IMR-90 (cell line): ENCODE measurements at regions not wholly inside any gene's neighbourhood (a gene's known extent, or its start where the extent isn't known, plus 50 kb on each side); places are given as distances from the start of the nearest gene placed in this dataset.

Experiments used
- ATAC-seq: fragments of 200-7000 bp; cut with Tn5 transposase; 2 replicates; pipeline ENCODE4 v1.9.1; 2020; ENCODE audit warnings: low read depth, mild to moderate bottlenecking, moderate library complexity
- BruUV-seq: library from RNA; stranded (reverse); fragments of 400-500 nt; replicated peaks from 2 replicates; lab custom pipeline; 2021; lab: Mats Ljungman, UMichigan
- CTCF ChIA-PET: fragments of 300-600 bp; formaldehyde crosslinking; extraction: SDS; loops from one replicate; lab custom pipeline; 2021; ENCODE audit warnings: antibody characterized with exemption; lab: Yijun Ruan, JAX
- POLR2A ChIA-PET: fragments of 300-600 bp; sonication (Branson Sonifier 250); formaldehyde crosslinking; loops from one replicate; lab custom pipeline; 2022; ENCODE audit warnings: antibody characterized with exemption; ENCODE audit not compliant: unreplicated experiment; lab: Charles Lee
- DNase-seq: peaks from one replicate; pipeline ENCODE4 v3.0.0; 2013
- H2AFZ ChIP-seq: replicated peaks from 2 replicates; pipeline ENCODE3; 2013; ENCODE audit warnings: low read length, mild to moderate bottlenecking; ENCODE audit not compliant: poor library complexity
- H2AK5ac ChIP-seq: 2 replicates; pipeline ENCODE4 v1.6.1; 2013; ENCODE audit warnings: low read depth, low read length, inconsistent platforms
- H2AK9ac ChIP-seq: replicated peaks from 2 replicates; pipeline ENCODE3; 2013; ENCODE audit warnings: mild to moderate bottlenecking, low read depth, low read length, moderate library complexity; ENCODE audit not compliant: poor library complexity
- H2BK120ac ChIP-seq: 2 replicates; pipeline ENCODE4 v1.6.1; 2013; ENCODE audit warnings: low read depth, low read length, inconsistent platforms
- H2BK15ac ChIP-seq: 3 replicates; pipeline ENCODE4 v1.6.1; 2013; ENCODE audit warnings: low read depth, low read length, inconsistent platforms
- H2BK20ac ChIP-seq: 2 replicates; pipeline ENCODE4 v1.6.1; 2013; ENCODE audit warnings: low read depth, mild to moderate bottlenecking, inconsistent platforms, low read length, moderate library complexity
- H2BK5ac ChIP-seq: 2 replicates; pipeline ENCODE4 v1.6.1; 2013; ENCODE audit warnings: mild to moderate bottlenecking, low read depth, low read length, inconsistent platforms; ENCODE audit not compliant: poor library complexity, severe bottlenecking
- H3K14ac ChIP-seq: replicated peaks from 2 replicates; pipeline ENCODE4 v1.6.1; 2013; ENCODE audit warnings: low read depth, low read length, inconsistent platforms
- H3K18ac ChIP-seq: 2 replicates; pipeline ENCODE4 v1.6.1; 2013; ENCODE audit warnings: low read depth, low read length, control low read depth
- H3K23ac ChIP-seq: 2 replicates; pipeline ENCODE4 v1.6.1; 2013; ENCODE audit warnings: low read depth, low read length, inconsistent platforms
- H3K27ac ChIP-seq: 2 replicates; pipeline ENCODE4 v1.5.1; 2013; ENCODE audit warnings: mild to moderate bottlenecking, control low read depth, low read length; ENCODE audit not compliant: insufficient read depth
- H3K27me3 ChIP-seq: 2 replicates; pipeline ENCODE4 v1.6.1; 2013; ENCODE audit warnings: low read length; ENCODE audit not compliant: control insufficient read depth, insufficient read depth
- H3K36me3 ChIP-seq: 2 replicates; pipeline ENCODE4 v1.6.1; 2013; ENCODE audit warnings: low read length, mixed read lengths; ENCODE audit not compliant: control insufficient read depth, insufficient read depth
- H3K4ac ChIP-seq: 2 replicates; pipeline ENCODE4 v1.6.1; 2013; ENCODE audit warnings: low read depth, low read length, inconsistent platforms
- H3K4me1 ChIP-seq: 2 replicates; pipeline ENCODE4 v1.6.1; 2013; ENCODE audit warnings: low read length, mixed read lengths; ENCODE audit not compliant: control insufficient read depth, insufficient read depth
- H3K4me2 ChIP-seq: 2 replicates; pipeline ENCODE4 v1.6.1; 2013; ENCODE audit warnings: low read depth, mild to moderate bottlenecking, control low read depth, low read length, moderate library complexity
- H3K4me3 ChIP-seq: 2 replicates; pipeline ENCODE4 v1.5.1; 2013; ENCODE audit warnings: low read depth, mild to moderate bottlenecking, control low read depth, low read length, moderate library complexity; ENCODE audit not compliant: insufficient read depth
- H3K56ac ChIP-seq: 2 replicates; pipeline ENCODE4 v1.6.1; 2013; ENCODE audit warnings: low read length, inconsistent platforms; ENCODE audit not compliant: insufficient read depth; ENCODE audit errors: extremely low read depth
- H3K79me1 ChIP-seq, 2 experiments: 2 replicates each; pipeline ENCODE4 v1.6.1; 2013; ENCODE audit warnings: low read length in 2 of 2, inconsistent platforms in 1 of 2, low read depth in 1 of 2
- H3K9ac ChIP-seq: 2 replicates; pipeline ENCODE4 v1.6.1; 2013; ENCODE audit warnings: low read depth, low read length, control low read depth
- H3K9me1 ChIP-seq: 2 replicates; pipeline ENCODE4 v1.6.1; 2013; ENCODE audit warnings: low read length, inconsistent platforms; ENCODE audit not compliant: insufficient read depth
- H3K9me3 ChIP-seq: 2 replicates; pipeline ENCODE4 v1.6.1; 2013; ENCODE audit warnings: low read length; ENCODE audit not compliant: control insufficient read depth, insufficient read depth
- H4K20me1 ChIP-seq: 2 replicates; pipeline ENCODE4 v1.6.1; 2013; ENCODE audit warnings: low read length, inconsistent platforms; ENCODE audit not compliant: insufficient read depth
- H4K5ac ChIP-seq: 2 replicates; pipeline ENCODE4 v1.6.1; 2013; ENCODE audit warnings: mild to moderate bottlenecking, low read depth, low read length, control low read depth
- H4K8ac ChIP-seq, 2 experiments: 2 replicates each; pipeline ENCODE4 v1.6.1; 2013; ENCODE audit warnings: low read depth in 2 of 2, low read length in 2 of 2, control low read depth in 1 of 2, inconsistent platforms in 1 of 2
- H4K91ac ChIP-seq: 2 replicates; pipeline ENCODE4 v1.6.1; 2013; ENCODE audit warnings: low read depth, low read length, inconsistent platforms; ENCODE audit not compliant: insufficient read depth
- BHLHE40 ChIP-seq: fragments of 150-350 bp; IDR thresholded peaks from 2 replicates; pipeline ENCODE4 v1.6.1; 2016; ENCODE audit warnings: mild to moderate bottlenecking, low read depth, low read length
- CEBPB ChIP-seq: IDR thresholded peaks from 2 replicates; pipeline ENCODE4 v1.6.1; 2012; ENCODE audit warnings: low read depth, low read length, improper control_type of control experiment
- CHD1 ChIP-seq: IDR thresholded peaks from 2 replicates; pipeline ENCODE4 v1.6.1; 2012; ENCODE audit warnings: low read depth, low read length, improper control_type of control experiment
- FOS ChIP-seq: fragments of 150-350 bp; IDR thresholded peaks from 2 replicates; pipeline ENCODE4 v1.6.1; 2016; ENCODE audit warnings: low read depth, low read length
- MAFK ChIP-seq: IDR thresholded peaks from 2 replicates; pipeline ENCODE4 v1.6.1; 2012; ENCODE audit warnings: low read depth, low read length, improper control_type of control experiment
- MAZ ChIP-seq: IDR thresholded peaks from 2 replicates; pipeline ENCODE4 v1.6.1; 2012; ENCODE audit warnings: low read depth, mild to moderate bottlenecking, low read length, improper control_type of control experiment, moderate library complexity, borderline replicate concordance
- MXI1 ChIP-seq: IDR thresholded peaks from 2 replicates; pipeline ENCODE4 v1.6.1; 2012; ENCODE audit warnings: low read depth, mild to moderate bottlenecking, low read length, moderate library complexity, borderline replicate concordance
- NFE2L2 ChIP-seq: fragments of 150-350 bp; IDR thresholded peaks from 2 replicates; pipeline ENCODE4 v1.6.1; 2016; ENCODE audit warnings: low read depth, mild to moderate bottlenecking, low read length
- POLR2A ChIP-seq: IDR thresholded peaks from 2 replicates; pipeline ENCODE4 v1.6.1; 2012; ENCODE audit warnings: mild to moderate bottlenecking, low read depth, low read length
- RAD21 ChIP-seq: IDR thresholded peaks from 2 replicates; pipeline ENCODE4 v1.6.1; 2012; ENCODE audit warnings: low read length, improper control_type of control experiment
- RCOR1 ChIP-seq: IDR thresholded peaks from 2 replicates; pipeline ENCODE4 v1.6.1; 2012; ENCODE audit warnings: mild to moderate bottlenecking, low read length, improper control_type of control experiment; ENCODE audit not compliant: insufficient replicate concordance
- RFX5 ChIP-seq: IDR thresholded peaks from 2 replicates; pipeline ENCODE4 v1.8.0; 2012; ENCODE audit warnings: low read depth, mild to moderate bottlenecking, low read length, moderate library complexity
- SMC3 ChIP-seq: fragments of 150-350 bp; IDR thresholded peaks from 2 replicates; pipeline ENCODE4 v1.6.1; 2016; ENCODE audit warnings: low read depth, mild to moderate bottlenecking, antibody characterized with exemption, low read length, moderate library complexity
- WGBS, 2 experiments: methylation state at CpG; one replicate each; pipeline versions ENCODE4 v1.1.5 to v1.1.7; 2013; ENCODE audit warnings: missing lambda C conversion rate in 2 of 2; ENCODE audit not compliant: insufficient read length in 1 of 2; ENCODE audit errors: extremely low coverage in 2 of 2; 5-methylcytosine and 5-hydroxymethylcytosine counted together
- dilution Hi-C: fragments of 300-500 bp; cut with HindIII; formaldehyde crosslinking; loops from one replicate; pipeline ENCODE4 v1.14.3; 2018; ENCODE audit warnings: low sequenced_read_pairs; ENCODE audit not compliant: unreplicated experiment
- in situ Hi-C: fragments of 300-500 bp; cut with MboI; formaldehyde crosslinking; loops from 3 replicates; pipeline ENCODE4 v1.14.3; 2019; ENCODE audit warnings: low sequenced_read_pairs, inconsistent platforms, mixed read lengths
- intact Hi-C: fragments of 100-400 bp; cut with micrococcal nuclease; formaldehyde crosslinking; loops from 2 replicates; pipeline ENCODE4 v1.10.0; 2022
- TF ChIP-seq, protein P1 (sequence below): conservative IDR thresholded peaks from 2 replicates; pipeline ENCODE4 v1.5.1; 2012; ENCODE audit warnings: mild to moderate bottlenecking, low read depth, low read length, improper control_type of control experiment
- TF ChIP-seq, protein P2 (sequence below): fragments of 150-350 bp; IDR thresholded peaks from 2 replicates; pipeline ENCODE4 v1.6.1; 2017; ENCODE audit warnings: mild to moderate bottlenecking, antibody characterized with exemption, low read length, low read depth
- TF ChIP-seq, protein P3 (sequence below): fragments of 150-350 bp; IDR thresholded peaks from 2 replicates; pipeline ENCODE4 v1.6.1; 2016; ENCODE audit warnings: low read depth, mild to moderate bottlenecking, low read length, moderate library complexity, borderline replicate concordance

DNA sequence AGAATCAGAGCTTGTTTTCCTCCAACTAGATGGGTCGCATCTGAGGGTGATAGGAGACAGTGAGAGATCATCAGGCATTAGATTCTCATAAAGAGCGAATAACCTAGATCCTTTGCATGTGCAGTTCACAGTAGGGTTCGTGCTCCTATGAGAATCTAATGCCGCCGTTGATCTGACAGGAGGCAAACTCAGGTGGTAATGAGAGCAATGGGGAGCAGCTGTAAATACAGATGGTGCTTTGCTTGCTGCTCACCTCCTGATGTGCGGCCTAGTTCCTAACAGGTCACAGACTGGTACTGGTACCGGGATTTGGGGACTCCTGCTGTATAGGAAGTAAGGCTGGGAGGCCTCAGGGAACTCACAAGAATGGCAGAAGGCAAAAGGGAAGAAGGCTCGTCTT, 276.5 kb downstream of the FAT4 start:
- dilution Hi-C loops (no loop called here), in situ Hi-C loops (no loop called here), intact Hi-C loops (no loop called here)
- Histone ChIP-seq H3K4me2 (no peak overlapping the region), H4K20me1 (no peaks in the 10 kb centered on the region), H2AK5ac (no peak overlapping the region), H3K23ac (no peak overlapping the region), H2BK5ac (no peak overlapping the region), H3K9me1 (no peaks in the 10 kb centered on the region), H3K18ac (no peak overlapping the region), H2AK9ac (no peak overlapping the region), H4K5ac (no peak overlapping the region), H3K79me1 (no peaks in the 10 kb centered on the region), H2AFZ (no peak overlapping the region), H2BK20ac (no peak overlapping the region), H3K27ac (no peak overlapping the region), H3K4me1 (no peaks in the 10 kb centered on the region), H3K4me3 (no peak overlapping the region), H3K56ac (no peak overlapping the region), H3K36me3 (no peaks in the 10 kb centered on the region), H3K14ac (no peak overlapping the region), H3K9ac (no peak overlapping the region), H3K27me3 (no peaks in the 10 kb centered on the region), H3K9me3 (no peaks in the 10 kb centered on the region), H2BK120ac (no peak overlapping the region), H4K8ac (no peak overlapping the region), H2BK15ac (no peak overlapping the region), H4K91ac (no peak overlapping the region), H3K4ac (no peak overlapping the region)
- POLR2A ChIA-PET = no interaction called here
- TF ChIP-seq CEBPB = no peak
- TF ChIP-seq, protein P1, sequence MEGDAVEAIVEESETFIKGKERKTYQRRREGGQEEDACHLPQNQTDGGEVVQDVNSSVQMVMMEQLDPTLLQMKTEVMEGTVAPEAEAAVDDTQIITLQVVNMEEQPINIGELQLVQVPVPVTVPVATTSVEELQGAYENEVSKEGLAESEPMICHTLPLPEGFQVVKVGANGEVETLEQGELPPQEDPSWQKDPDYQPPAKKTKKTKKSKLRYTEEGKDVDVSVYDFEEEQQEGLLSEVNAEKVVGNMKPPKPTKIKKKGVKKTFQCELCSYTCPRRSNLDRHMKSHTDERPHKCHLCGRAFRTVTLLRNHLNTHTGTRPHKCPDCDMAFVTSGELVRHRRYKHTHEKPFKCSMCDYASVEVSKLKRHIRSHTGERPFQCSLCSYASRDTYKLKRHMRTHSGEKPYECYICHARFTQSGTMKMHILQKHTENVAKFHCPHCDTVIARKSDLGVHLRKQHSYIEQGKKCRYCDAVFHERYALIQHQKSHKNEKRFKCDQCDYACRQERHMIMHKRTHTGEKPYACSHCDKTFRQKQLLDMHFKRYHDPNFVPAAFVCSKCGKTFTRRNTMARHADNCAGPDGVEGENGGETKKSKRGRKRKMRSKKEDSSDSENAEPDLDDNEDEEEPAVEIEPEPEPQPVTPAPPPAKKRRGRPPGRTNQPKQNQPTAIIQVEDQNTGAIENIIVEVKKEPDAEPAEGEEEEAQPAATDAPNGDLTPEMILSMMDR = no peak
- TF ChIP-seq SMC3 = no peak
- TF ChIP-seq RFX5 = no peak
- TF ChIP-seq MAZ = no peak
- TF ChIP-seq NFE2L2 = no peak
- TF ChIP-seq, protein P2, sequence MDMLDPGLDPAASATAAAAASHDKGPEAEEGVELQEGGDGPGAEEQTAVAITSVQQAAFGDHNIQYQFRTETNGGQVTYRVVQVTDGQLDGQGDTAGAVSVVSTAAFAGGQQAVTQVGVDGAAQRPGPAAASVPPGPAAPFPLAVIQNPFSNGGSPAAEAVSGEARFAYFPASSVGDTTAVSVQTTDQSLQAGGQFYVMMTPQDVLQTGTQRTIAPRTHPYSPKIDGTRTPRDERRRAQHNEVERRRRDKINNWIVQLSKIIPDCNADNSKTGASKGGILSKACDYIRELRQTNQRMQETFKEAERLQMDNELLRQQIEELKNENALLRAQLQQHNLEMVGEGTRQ = no peak
- no peak for TF ChIP-seq MAFK
- TF ChIP-seq RCOR1 = no peak
- TF ChIP-seq BHLHE40 = no peak
- TF ChIP-seq, protein P3, sequence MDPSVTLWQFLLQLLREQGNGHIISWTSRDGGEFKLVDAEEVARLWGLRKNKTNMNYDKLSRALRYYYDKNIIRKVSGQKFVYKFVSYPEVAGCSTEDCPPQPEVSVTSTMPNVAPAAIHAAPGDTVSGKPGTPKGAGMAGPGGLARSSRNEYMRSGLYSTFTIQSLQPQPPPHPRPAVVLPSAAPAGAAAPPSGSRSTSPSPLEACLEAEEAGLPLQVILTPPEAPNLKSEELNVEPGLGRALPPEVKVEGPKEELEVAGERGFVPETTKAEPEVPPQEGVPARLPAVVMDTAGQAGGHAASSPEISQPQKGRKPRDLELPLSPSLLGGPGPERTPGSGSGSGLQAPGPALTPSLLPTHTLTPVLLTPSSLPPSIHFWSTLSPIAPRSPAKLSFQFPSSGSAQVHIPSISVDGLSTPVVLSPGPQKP = no peak
- TF ChIP-seq MXI1 = no peak
- no peak for TF ChIP-seq RAD21
- TF ChIP-seq CHD1 = no peak
- no peak for TF ChIP-seq POLR2A
- TF ChIP-seq FOS = no peak
- CTCF ChIA-PET = no interaction called here
- 100% methylated on average over 1 of the region's 8 CpGs; no CpG with 5 or more reads in 1 of the 2 experiments for WGBS, 2 experiments
- DNase-seq (no peak), ATAC-seq (no peak)
- BruUV-seq = no TSS peak
